ENCODE measurements at regions not wholly inside any gene's neighbourhood (a gene's known extent, or its start where the extent isn't known, plus 50 kb on each side); places are given as distances from the start of the nearest gene placed in this dataset.
A peak's percentile ranks its signal among the peaks of the same experiment; 100 is the strongest.

DNA sequence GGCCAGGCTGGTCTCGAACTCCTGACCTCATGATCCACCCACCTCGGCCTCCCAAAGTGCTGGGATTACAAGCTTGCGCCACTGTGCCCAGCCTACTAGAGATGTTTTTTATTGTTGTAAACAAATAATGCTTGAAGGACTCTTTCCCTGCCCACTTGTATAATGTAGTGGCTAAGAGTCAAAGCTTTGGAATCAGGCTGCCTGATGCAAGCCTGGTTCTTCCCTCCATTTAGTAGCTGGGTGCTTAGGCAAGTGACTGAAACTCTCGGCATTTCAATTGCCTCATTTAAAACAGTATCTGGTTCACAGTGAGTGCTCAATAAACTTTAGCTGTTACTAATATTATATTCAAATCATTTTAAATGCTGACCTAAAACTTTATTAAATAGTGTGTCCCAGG is 144.2 kb upstream of the FOXN2 start:
- no peak for TF ChIP-seq POLR2AphosphoS5 (IDR thresholded peaks at IDR 0.05; ENCODE audit: low read depth)
- no peak for TF ChIP-seq REST (IDR thresholded peaks at IDR 0.05; ENCODE audit: insufficient replicate concordance, low read depth)
- no peak for TF ChIP-seq SPI1 (IDR thresholded peaks at IDR 0.05; ENCODE audit: borderline replicate concordance, low read depth)
- Histone ChIP-seq H3K27ac (replicated peaks) (peak overlapping the region; percentile 81), H3K4me3 (replicated peaks; ENCODE audit: insufficient read depth, low read length) (no peak overlapping the region), H3K27me3 (ENCODE audit: insufficient read depth, poor library complexity, severe bottlenecking) (no peaks in the 10 kb centered on the region)
- DNase-seq (ENCODE audit: low read depth in 1 of 2, low spot score in 1 of 2): no peak

DNA sequence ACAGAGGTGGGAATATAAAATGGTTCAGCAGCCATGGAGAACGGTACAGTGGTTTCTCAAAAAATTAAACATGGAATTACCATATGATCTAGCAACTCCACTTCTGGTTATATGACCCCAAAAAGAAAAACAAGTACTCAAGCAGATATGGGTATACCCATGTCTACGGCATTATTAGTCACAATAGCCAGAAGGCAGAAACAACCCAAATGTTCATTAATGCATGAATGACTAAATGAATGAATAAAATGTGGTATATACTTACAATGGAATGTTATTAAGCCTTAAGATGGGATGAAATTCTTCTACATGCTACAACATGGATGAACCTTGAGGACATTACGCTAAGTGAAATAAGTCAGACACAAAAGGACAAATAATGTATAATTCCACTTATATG is 141.3 kb upstream of the FOXN2 start:
- Histone ChIP-seq H3K4me3 (replicated peaks; ENCODE audit: insufficient read depth, low read length) (no peak overlapping the region), H3K27ac (replicated peaks) (no peak overlapping the region), H3K27me3 (ENCODE audit: insufficient read depth, poor library complexity, severe bottlenecking) (no peaks in the 10 kb centered on the region)
- TF ChIP-seq REST (IDR thresholded peaks at IDR 0.05; ENCODE audit: insufficient replicate concordance, low read depth) (no peak), SPI1 (IDR thresholded peaks at IDR 0.05; ENCODE audit: borderline replicate concordance, low read depth) (no peak), CTCF (IDR thresholded peaks at IDR 0.05; ENCODE audit: insufficient read depth, low read length) (no peak), POLR2AphosphoS5 (IDR thresholded peaks at IDR 0.05; ENCODE audit: low read depth) (no peak), GABPA (IDR thresholded peaks at IDR 0.05; ENCODE audit: low read depth) (no peak)
- DNase-seq (ENCODE audit: low read depth in 1 of 2, low spot score in 1 of 2): no peak

DNA sequence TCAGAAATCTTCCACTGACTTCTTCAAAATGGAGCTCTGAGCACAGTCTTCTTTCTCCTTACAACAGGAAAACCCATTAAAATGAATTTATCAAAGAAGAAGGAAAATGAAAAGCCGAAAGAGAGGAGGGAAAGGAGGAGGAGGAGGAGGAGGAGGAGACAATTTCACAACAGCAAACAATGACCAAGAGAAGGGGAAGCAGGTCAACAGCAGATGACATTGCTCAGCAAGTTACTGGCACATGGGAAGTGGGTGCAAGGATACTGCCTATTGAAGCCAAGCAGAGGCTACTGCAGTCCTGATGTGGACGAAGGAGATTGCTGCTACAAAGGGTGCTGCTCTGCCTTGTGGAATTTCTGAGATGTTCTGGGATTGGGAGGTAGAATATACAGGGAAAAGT is 140.0 kb upstream of the FOXN2 start:
- Histone ChIP-seq H3K27me3 (ENCODE audit: insufficient read depth, poor library complexity, severe bottlenecking) (no peaks in the 10 kb centered on the region), H3K4me3 (replicated peaks; ENCODE audit: insufficient read depth, low read length) (no peak overlapping the region), H3K27ac (replicated peaks) (peak overlapping the region; percentile 31)
- peak; percentile 71 to 81 for DNase-seq (ENCODE audit: low read depth in 1 of 2, low spot score in 1 of 2)
- TF ChIP-seq GABPA (IDR thresholded peaks at IDR 0.05; ENCODE audit: low read depth): no peak
- TF ChIP-seq SPI1 (IDR thresholded peaks at IDR 0.05; ENCODE audit: borderline replicate concordance, low read depth): peak; percentile 35; the same call in 1 of the 2 replicates

- H3K27ac ChIP-seq (replicated peaks): peak overlapping the region; percentile 31
- no peaks in the 10 kb centered on the region for H3K27me3 ChIP-seq (ENCODE audit: insufficient read depth, poor library complexity, severe bottlenecking)
- TF ChIP-seq CTCF (IDR thresholded peaks at IDR 0.05; ENCODE audit: insufficient read depth, low read length): no peak
- no peak for TF ChIP-seq REST (IDR thresholded peaks at IDR 0.05; ENCODE audit: insufficient replicate concordance, low read depth)
- TF ChIP-seq SPI1 (IDR thresholded peaks at IDR 0.05; ENCODE audit: borderline replicate concordance, low read depth): no peak
- TF ChIP-seq POLR2AphosphoS5 (IDR thresholded peaks at IDR 0.05; ENCODE audit: low read depth): no peak
- TF ChIP-seq GABPA (IDR thresholded peaks at IDR 0.05; ENCODE audit: low read depth): no peak
- DNase-seq (ENCODE audit: low read depth in 1 of 2, low spot score in 1 of 2): no peak
- no peak overlapping the region for H3K4me3 ChIP-seq (replicated peaks; ENCODE audit: insufficient read depth, low read length)
These were observed 139.2 kb upstream of the FOXN2 start for GRCh38 chr2:48175254-48175653.
